T-cell (primary cell): ENCODE measurements at regions not wholly inside any gene's neighbourhood (a gene's known extent, or its start where the extent isn't known, plus 50 kb on each side); places are given as distances from the start of the nearest gene placed in this dataset.

Experiments
- ATAC-seq, 4 experiments: fragments of 200-7000 bp in 3 of 4; fragments of 150-1000 bp in 1 of 4; cut with Tn5 transposase; replicated peaks in 1 of 4; 1 replicate in 3 of 4; 2 replicates in 1 of 4; pipeline ENCODE4 v1.10.0; 2021; ENCODE audit warnings: moderate library complexity in 3 of 4, mild to moderate bottlenecking in 2 of 4, moderate number of reproducible peaks in 1 of 4
- CTCF ChIA-PET, 2 donors: fragments of 300-600 bp; sonication (Branson Sonifier 250); formaldehyde crosslinking; loops; one replicate each; lab custom pipeline; 2022; ENCODE audit warnings: antibody characterized with exemption in 2 of 2; lab: Charles Lee
- POLR2A ChIA-PET, 2 donors: fragments of 300-600 bp; sonication (Branson Sonifier 250); formaldehyde crosslinking; loops; one replicate each; lab custom pipeline; 2022; ENCODE audit warnings: antibody characterized with exemption in 2 of 2; lab: Charles Lee
- DNase-seq, 35 experiments: peaks; one replicate each; pipeline versions ENCODE4 v3.0.0 to v3.0.0-alpha.2; 2013 to 2023
- H3K27ac ChIP-seq: one replicate; pipeline ENCODE4 v1.5.1; 2013; ENCODE audit warnings: low read length
- H3K27me3 ChIP-seq, 2 experiments: replicated peaks in 1 of 2; 1 replicate in 1 of 2; 2 replicates in 1 of 2; pipeline versions ENCODE4 v1.6.1 to v1.7.0; 2013; ENCODE audit warnings: low read length in 1 of 2, mixed read lengths in 1 of 2; ENCODE audit not compliant: control insufficient read depth in 2 of 2, insufficient read depth in 2 of 2; ENCODE audit errors: extremely low read depth in 1 of 2
- H3K36me3 ChIP-seq, 2 donors: 1 replicate in 1 of 2; 2 replicates in 1 of 2; pipeline versions ENCODE4 v1.6.1 to v1.7.0; 2013; ENCODE audit warnings: low read length in 1 of 2; ENCODE audit not compliant: control insufficient read depth in 2 of 2, insufficient read depth in 1 of 2; ENCODE audit errors: extremely low read depth in 1 of 2
- H3K4me1 ChIP-seq, 2 experiments: 1 replicate in 1 of 2; 2 replicates in 1 of 2; pipeline versions ENCODE4 v1.6.1 to v1.7.0; 2013; ENCODE audit warnings: low read length in 2 of 2, mixed read lengths in 1 of 2; ENCODE audit not compliant: insufficient read depth in 2 of 2, control insufficient read depth in 1 of 2; ENCODE audit errors: extremely low read depth in 1 of 2
- H3K4me3 ChIP-seq, 2 donors: 1 replicate in 1 of 2; 2 replicates in 1 of 2; pipeline versions ENCODE4 v1.5.1 to v1.7.0; 2013; ENCODE audit warnings: mild to moderate bottlenecking in 2 of 2, low read length in 1 of 2, moderate library complexity in 1 of 2; ENCODE audit not compliant: control insufficient read depth in 1 of 2; ENCODE audit errors: extremely low read depth in 1 of 2
- H3K9me3 ChIP-seq: 2 replicates; pipeline ENCODE4 v1.7.0; 2013
- H3K27ac Mint-ChIP-seq, 2 donors: one replicate each; pipeline ENCODE4 v1.8.0; 2020 to 2021; ENCODE audit warnings: mild to moderate bottlenecking in 2 of 2, mixed read lengths in 2 of 2
- H3K27me3 Mint-ChIP-seq, 2 donors: one replicate each; pipeline ENCODE4 v1.8.0; 2021 to 2022; ENCODE audit warnings: mixed read lengths in 2 of 2
- H3K36me3 Mint-ChIP-seq: one replicate; pipeline ENCODE4 v1.8.0; 2021; ENCODE audit warnings: mixed read lengths
- H3K4me1 Mint-ChIP-seq, 3 donors: one replicate each; pipeline ENCODE4 v1.8.0; 2020 to 2022; ENCODE audit warnings: mixed read lengths in 3 of 3, mild to moderate bottlenecking in 1 of 3
- H3K4me3 Mint-ChIP-seq, 3 donors: one replicate each; pipeline ENCODE4 v1.8.0; 2020 to 2022; ENCODE audit warnings: mild to moderate bottlenecking in 3 of 3, mixed read lengths in 3 of 3, moderate library complexity in 3 of 3
- H3K9me3 Mint-ChIP-seq, 3 donors: one replicate each; pipeline ENCODE4 v1.8.0; 2020 to 2022; ENCODE audit warnings: mixed read lengths in 3 of 3
- WGBS: methylation state at CpG from one replicate; pipeline ENCODE4 v1.1.5; 2013; ENCODE audit warnings: missing lambda C conversion rate; ENCODE audit not compliant: insufficient coverage; 5-methylcytosine and 5-hydroxymethylcytosine counted together

- H3K27me3 Mint-ChIP-seq, result peaks cover 4% of the 10 kb centered on the region in 2 donors
- Histone ChIP-seq H3K36me3 (no peaks in the 10 kb centered on the region), H3K4me3 (no peak overlapping the region), H3K27ac (no peak overlapping the region), H3K4me1 (peaks cover 0 to 11% of the 10 kb centered on the region in 2 experiments), H3K27me3 (peaks cover 0 to 11% of the 10 kb centered on the region in 2 experiments), H3K9me3 (no peaks in the 10 kb centered on the region)
- peaks cover 9 to 23% (median 23%) of the 10 kb centered on the region in 3 donors for H3K4me1 Mint-ChIP-seq
- ATAC-seq, result no peak
- no peaks in the 10 kb centered on the region for H3K9me3 Mint-ChIP-seq
- H3K36me3 Mint-ChIP-seq, result no peaks in the 10 kb centered on the region
- 78% methylated on average over 5 of the region's 8 CpGs for WGBS
- peak in 1 of 35 experiments; percentile 32 for DNase-seq
- no peak overlapping the region for H3K4me3 Mint-ChIP-seq
- CTCF ChIA-PET, result no interaction called here
- POLR2A ChIA-PET, result interaction anchor here in 1 of 2 donors (0.7 kb wide), 1 partner anchor 584 kb away, joined by 4 read pairs; no protein-coding TSS in a partner anchor
- no peak overlapping the region for H3K27ac Mint-ChIP-seq
These were observed 297.3 kb upstream of the PROK2 start for GRCh38 chr3:72082186-72082715.

GRCh38 chr3:72081471-72082185 lies 296.7 kb upstream of the PROK2 start:
- H3K27ac Mint-ChIP-seq, result no peak overlapping the region
- DNase-seq, result no peak
- ATAC-seq, result no peak
- no peak overlapping the region for H3K4me3 ChIP-seq
- peaks cover 0 to 2% (median 0%) of the 10 kb centered on the region in 3 donors for H3K9me3 Mint-ChIP-seq
- peaks cover 0 to 13% of the 10 kb centered on the region in 2 experiments for H3K4me1 ChIP-seq
- H3K4me1 Mint-ChIP-seq, result peaks cover 9 to 24% (median 23%) of the 10 kb centered on the region in 3 donors
- no peak overlapping the region for H3K4me3 Mint-ChIP-seq
- H3K27me3 Mint-ChIP-seq, result peaks cover 0 to 4% of the 10 kb centered on the region in 2 donors
- H3K27ac ChIP-seq, result no peak overlapping the region
- ChIA-PET POLR2A (interaction anchor here in 1 of 2 donors (0.7 kb wide), 1 partner anchor 585 kb away, joined by 4 read pairs; no protein-coding TSS in a partner anchor), CTCF (no interaction called here)
- 100% methylated on average over 2 of the region's 6 CpGs for WGBS
- peaks cover 0 to 5% of the 10 kb centered on the region in 2 experiments for H3K27me3 ChIP-seq
- no peaks in the 10 kb centered on the region for H3K36me3 ChIP-seq
- no peaks in the 10 kb centered on the region for H3K36me3 Mint-ChIP-seq
- no peaks in the 10 kb centered on the region for H3K9me3 ChIP-seq

- Mint-ChIP-seq H3K36me3 (no peaks in the 10 kb centered on the region), H3K4me1 (peaks cover 9 to 24% (median 23%) of the 10 kb centered on the region in 3 donors), H3K9me3 (peaks cover 0 to 8% (median 2%) of the 10 kb centered on the region in 3 donors), H3K27me3 (peaks cover 0 to 4% of the 10 kb centered on the region in 2 donors), H3K27ac (no peak overlapping the region), H3K4me3 (no peak overlapping the region)
- 90% methylated on average over 3 of the region's 5 CpGs for WGBS
- no peak for DNase-seq
- Histone ChIP-seq H3K9me3 (no peaks in the 10 kb centered on the region), H3K36me3 (no peaks in the 10 kb centered on the region), H3K4me3 (no peak overlapping the region), H3K27ac (no peak overlapping the region), H3K27me3 (peaks cover 0 to 4% of the 10 kb centered on the region in 2 experiments), H3K4me1 (peaks cover 0 to 13% of the 10 kb centered on the region in 2 experiments)
- ATAC-seq, result no peak
- ChIA-PET POLR2A (no interaction called here), CTCF (no interaction called here)
These were observed 295.9 kb upstream of the PROK2 start for GRCh38 chr3:72080800-72081199.

- H3K4me3 ChIP-seq, result no peak overlapping the region
- Mint-ChIP-seq H3K9me3 (peaks cover 4 to 15% (median 9%) of the 10 kb centered on the region in 3 donors), H3K4me3 (no peak overlapping the region), H3K27ac (no peak overlapping the region), H3K36me3 (peaks cover 5% of the 10 kb centered on the region), H3K4me1 (peaks cover 9 to 24% (median 23%) of the 10 kb centered on the region in 3 donors), H3K27me3 (peaks cover 0 to 4% of the 10 kb centered on the region in 2 donors)
- no peaks in the 10 kb centered on the region for H3K27me3 ChIP-seq
- no peak overlapping the region for H3K27ac ChIP-seq
- ATAC-seq (no peak), DNase-seq (no peak)
- CTCF ChIA-PET, result interaction anchor here in 1 of 2 donors (0.6 kb wide), 1 partner anchor 1011 kb away, joined by 4 read pairs; no protein-coding TSS in a partner anchor
- POLR2A ChIA-PET, result no interaction called here
- no peaks in the 10 kb centered on the region for H3K36me3 ChIP-seq
- no CpG with 5 or more reads among the region's 3 CpGs for WGBS
- H3K9me3 ChIP-seq, result no peaks in the 10 kb centered on the region
- peaks cover 0 to 13% of the 10 kb centered on the region in 2 experiments for H3K4me1 ChIP-seq
These were observed 295.1 kb upstream of the PROK2 start for GRCh38 chr3:72080095-72080494.

- no CpG with 5 or more reads among the region's 2 CpGs for WGBS
- ATAC-seq, result no peak
- Histone ChIP-seq H3K4me1 (peaks cover 0 to 13% of the 10 kb centered on the region in 2 experiments), H3K27ac (no peak overlapping the region), H3K27me3 (no peaks in the 10 kb centered on the region), H3K4me3 (no peak overlapping the region), H3K36me3 (no peaks in the 10 kb centered on the region), H3K9me3 (no peaks in the 10 kb centered on the region)
- no peak overlapping the region for H3K27ac Mint-ChIP-seq
- CTCF ChIA-PET, result interaction anchor here in 1 of 2 donors (0.6 kb wide), 1 partner anchor 1012 kb away, joined by 4 read pairs; no protein-coding TSS in a partner anchor
- DNase-seq, result no peak
- H3K9me3 Mint-ChIP-seq, result peaks cover 8 to 18% (median 11%) of the 10 kb centered on the region in 3 donors
- H3K4me3 Mint-ChIP-seq, result no peak overlapping the region
- H3K27me3 Mint-ChIP-seq, result peaks cover 0 to 4% of the 10 kb centered on the region in 2 donors
- POLR2A ChIA-PET, result no interaction called here
- H3K36me3 Mint-ChIP-seq, result peaks cover 5% of the 10 kb centered on the region
- peaks cover 9 to 24% (median 23%) of the 10 kb centered on the region in 3 donors for H3K4me1 Mint-ChIP-seq
These were observed 294.5 kb upstream of the PROK2 start for GRCh38 chr3:72079369-72079872.

GRCh38 chr3:72078676-72079368 lies 293.9 kb upstream of the PROK2 start:
- H3K27me3 ChIP-seq, result no peaks in the 10 kb centered on the region
- Mint-ChIP-seq H3K27me3 (peaks cover 0 to 4% of the 10 kb centered on the region in 2 donors), H3K4me1 (peaks cover 9 to 24% (median 23%) of the 10 kb centered on the region in 3 donors), H3K36me3 (peaks cover 5% of the 10 kb centered on the region), H3K4me3 (no peak overlapping the region), H3K9me3 (peaks cover 8 to 18% (median 11%) of the 10 kb centered on the region in 3 donors), H3K27ac (no peak overlapping the region)
- H3K9me3 ChIP-seq, result no peaks in the 10 kb centered on the region
- ATAC-seq (no peak), DNase-seq (no peak)
- peaks cover 0 to 13% of the 10 kb centered on the region in 2 experiments for H3K4me1 ChIP-seq
- H3K36me3 ChIP-seq, result no peaks in the 10 kb centered on the region
- no peak overlapping the region for H3K4me3 ChIP-seq
- no peak overlapping the region for H3K27ac ChIP-seq
- CTCF ChIA-PET, result no interaction called here
- POLR2A ChIA-PET, result no interaction called here
- no CpG with 5 or more reads among the region's 2 CpGs for WGBS
